ENCODE measurements at regions not wholly inside any gene's neighbourhood (a gene's known extent, or its start where the extent isn't known, plus 50 kb on each side); places are given as distances from the start of the nearest gene placed in this dataset.
"Not testable (repeated sequence)": the region's sequence is repeated elsewhere in the genome, so short reads cannot be mapped to it uniquely, and the experiment has no call there.

- TF ChIP-seq CTCF (IDR thresholded peaks at IDR 0.05; ENCODE audit: insufficient read depth, missing control alignments): no peak
- no peak for DNase-seq (ENCODE audit: insufficient read length, low spot score)
- FAIRE-seq: no peak
Observed at GRCh38 chr6:67812125-67812524, 823.0 kb upstream of the ADGRB3 start.

GRCh38 chr6:67811239-67812037 is 823.6 kb upstream of the ADGRB3 start:
- no peak for FAIRE-seq
- TF ChIP-seq CTCF (IDR thresholded peaks at IDR 0.05; ENCODE audit: insufficient read depth, missing control alignments): no peak
- no peak for DNase-seq (ENCODE audit: insufficient read length, low spot score)

- not testable (repeated sequence) for FAIRE-seq
Observed at GRCh38 chr6:67804808-67805207, 830.3 kb upstream of the ADGRB3 start.

GRCh38 chr6:67802771-67803170 is 832.3 kb upstream of the ADGRB3 start:
- DNase-seq (ENCODE audit: insufficient read length, low spot score) (no peak), FAIRE-seq (peak; percentile 63)
- no peak for TF ChIP-seq CTCF (IDR thresholded peaks at IDR 0.05; ENCODE audit: insufficient read depth, missing control alignments)

More at GRCh38 chr6:67804808-67805207, 830.3 kb upstream of the ADGRB3 start:
- not testable (repeated sequence) for DNase-seq (ENCODE audit: insufficient read length, low spot score)

GRCh38 chr6:67792996-67793395 is 842.1 kb upstream of the ADGRB3 start:
- FAIRE-seq (no peak), DNase-seq (ENCODE audit: insufficient read length, low spot score) (no peak)
- no peak for TF ChIP-seq CTCF (IDR thresholded peaks at IDR 0.05; ENCODE audit: insufficient read depth, missing control alignments)

- TF ChIP-seq CTCF (IDR thresholded peaks at IDR 0.05; ENCODE audit: insufficient read depth, missing control alignments): no peak
- DNase-seq (ENCODE audit: insufficient read length, low spot score): no peak
- FAIRE-seq: no peak
Observed at GRCh38 chr6:67790569-67790968, 844.5 kb upstream of the ADGRB3 start.

GRCh38 chr6:67787119-67787518 is 848.0 kb upstream of the ADGRB3 start:
- not testable (repeated sequence) for FAIRE-seq; DNase-seq (ENCODE audit: insufficient read length, low spot score)

- FAIRE-seq: no peak
- no peak for TF ChIP-seq CTCF (IDR thresholded peaks at IDR 0.05; ENCODE audit: insufficient read depth, missing control alignments)
Observed at GRCh38 chr6:67779876-67780275, 855.2 kb upstream of the ADGRB3 start.

More at GRCh38 chr6:67779876-67780275, 855.2 kb upstream of the ADGRB3 start:
- DNase-seq (ENCODE audit: insufficient read length, low spot score): no peak
